ENCODE measurements at regions not wholly inside any gene's neighbourhood (a gene's known extent, or its start where the extent isn't known, plus 50 kb on each side); places are given as distances from the start of the nearest gene placed in this dataset.

DNA sequence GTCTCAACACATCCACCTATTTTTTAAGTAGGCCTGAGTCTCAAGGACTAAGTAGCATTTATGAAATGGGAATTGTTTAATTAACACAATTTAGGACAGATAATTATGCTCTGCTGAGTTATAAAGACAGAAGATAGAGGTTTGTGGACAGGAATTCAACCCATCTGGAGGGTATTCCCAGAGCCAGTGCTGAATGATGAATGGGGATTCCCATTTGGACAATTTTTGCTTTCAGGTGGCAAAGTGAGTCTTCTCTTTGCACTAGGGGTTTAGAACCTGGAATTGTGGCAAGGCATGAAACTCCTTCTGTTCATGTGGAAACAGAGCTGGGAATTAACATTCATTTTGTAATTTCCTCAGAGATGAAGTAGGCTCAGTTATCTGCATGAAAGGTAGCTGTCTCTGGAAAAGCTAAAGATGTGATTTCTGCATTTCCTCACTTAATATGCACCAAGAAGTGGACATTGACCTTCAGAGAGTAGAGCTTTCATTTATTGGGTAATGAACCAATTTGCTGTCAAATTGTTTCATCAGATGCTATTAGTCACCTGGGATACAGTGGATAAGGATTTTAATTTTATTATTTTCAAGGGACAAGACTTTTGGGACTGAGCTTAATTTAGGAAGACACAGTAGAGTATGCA is 212.1 kb upstream of the NRXN1 start:
- ChIA-PET POLR2A (no interaction called here), CTCF (no interaction called here)
- Histone ChIP-seq H3K27ac (ENCODE audit: low read depth, low read length) (no peak overlapping the region), H3K4me3 (ENCODE audit: low read depth, low read length) (no peak overlapping the region), H3K9me3 (ENCODE audit: control insufficient read depth, insufficient read depth, low read length) (no peaks in the 10 kb centered on the region), H3K27me3 (ENCODE audit: control insufficient read depth, insufficient read depth, low read length) (no peaks in the 10 kb centered on the region)
- DNase-seq (ENCODE audit: low read depth, low spot score): no peak
- TF ChIP-seq, protein P1, sequence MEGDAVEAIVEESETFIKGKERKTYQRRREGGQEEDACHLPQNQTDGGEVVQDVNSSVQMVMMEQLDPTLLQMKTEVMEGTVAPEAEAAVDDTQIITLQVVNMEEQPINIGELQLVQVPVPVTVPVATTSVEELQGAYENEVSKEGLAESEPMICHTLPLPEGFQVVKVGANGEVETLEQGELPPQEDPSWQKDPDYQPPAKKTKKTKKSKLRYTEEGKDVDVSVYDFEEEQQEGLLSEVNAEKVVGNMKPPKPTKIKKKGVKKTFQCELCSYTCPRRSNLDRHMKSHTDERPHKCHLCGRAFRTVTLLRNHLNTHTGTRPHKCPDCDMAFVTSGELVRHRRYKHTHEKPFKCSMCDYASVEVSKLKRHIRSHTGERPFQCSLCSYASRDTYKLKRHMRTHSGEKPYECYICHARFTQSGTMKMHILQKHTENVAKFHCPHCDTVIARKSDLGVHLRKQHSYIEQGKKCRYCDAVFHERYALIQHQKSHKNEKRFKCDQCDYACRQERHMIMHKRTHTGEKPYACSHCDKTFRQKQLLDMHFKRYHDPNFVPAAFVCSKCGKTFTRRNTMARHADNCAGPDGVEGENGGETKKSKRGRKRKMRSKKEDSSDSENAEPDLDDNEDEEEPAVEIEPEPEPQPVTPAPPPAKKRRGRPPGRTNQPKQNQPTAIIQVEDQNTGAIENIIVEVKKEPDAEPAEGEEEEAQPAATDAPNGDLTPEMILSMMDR (IDR thresholded peaks at IDR 0.05; ENCODE audit: low read depth, low read length): no peak

GRCh38 chr2:51237626-51238271 is 205.8 kb upstream of the NRXN1 start:
- no peak for DNase-seq (ENCODE audit: low read depth, low spot score)
- peaks cover 3% of the 10 kb centered on the region; the same call in 1 of the 2 replicates for H3K9me3 ChIP-seq (ENCODE audit: control insufficient read depth, insufficient read depth, low read length)
- no peaks in the 10 kb centered on the region for H3K27me3 ChIP-seq (ENCODE audit: control insufficient read depth, insufficient read depth, low read length)
- TF ChIP-seq, protein P1 (IDR thresholded peaks at IDR 0.05; ENCODE audit: low read depth, low read length): no peak
- no peak overlapping the region for H3K4me3 ChIP-seq (ENCODE audit: low read depth, low read length)
- H3K27ac ChIP-seq (ENCODE audit: low read depth, low read length): no peak overlapping the region
- CTCF ChIA-PET: no interaction called here
- POLR2A ChIA-PET: no interaction called here

DNA sequence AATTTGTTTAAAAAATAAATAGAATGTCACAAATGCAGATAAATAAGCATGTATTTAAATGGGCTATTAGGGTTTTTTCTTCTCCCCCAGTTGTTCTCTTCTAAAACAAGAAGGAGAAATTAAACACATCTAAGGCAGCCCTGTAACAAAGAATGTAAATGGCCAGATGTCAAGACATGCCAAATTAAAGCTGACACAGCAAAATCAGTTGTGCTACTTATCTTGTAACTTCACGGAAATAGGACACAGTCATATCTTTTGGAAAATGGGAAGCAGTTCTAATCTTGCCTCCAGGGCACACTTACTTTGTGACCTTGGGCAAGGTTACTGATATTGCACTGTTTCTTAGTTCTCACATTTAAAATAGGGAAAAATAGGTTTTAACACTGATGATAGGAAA is 200.1 kb upstream of the NRXN1 start:
- no peak for DNase-seq (ENCODE audit: low read depth, low spot score)
- CTCF ChIA-PET: interaction anchor here (1.2 kb wide), 1 partner anchor 16 kb away, joined by 4 read pairs; no protein-coding TSS in a partner anchor
- TF ChIP-seq, protein P1 (IDR thresholded peaks at IDR 0.05; ENCODE audit: low read depth, low read length): no peak
- Histone ChIP-seq H3K27me3 (ENCODE audit: control insufficient read depth, insufficient read depth, low read length) (no peaks in the 10 kb centered on the region), H3K4me3 (ENCODE audit: low read depth, low read length) (no peak overlapping the region), H3K9me3 (ENCODE audit: control insufficient read depth, insufficient read depth, low read length) (peaks cover 3% of the 10 kb centered on the region; the same call in 1 of the 2 replicates), H3K27ac (ENCODE audit: low read depth, low read length) (no peak overlapping the region)
- POLR2A ChIA-PET: no interaction called here

DNA sequence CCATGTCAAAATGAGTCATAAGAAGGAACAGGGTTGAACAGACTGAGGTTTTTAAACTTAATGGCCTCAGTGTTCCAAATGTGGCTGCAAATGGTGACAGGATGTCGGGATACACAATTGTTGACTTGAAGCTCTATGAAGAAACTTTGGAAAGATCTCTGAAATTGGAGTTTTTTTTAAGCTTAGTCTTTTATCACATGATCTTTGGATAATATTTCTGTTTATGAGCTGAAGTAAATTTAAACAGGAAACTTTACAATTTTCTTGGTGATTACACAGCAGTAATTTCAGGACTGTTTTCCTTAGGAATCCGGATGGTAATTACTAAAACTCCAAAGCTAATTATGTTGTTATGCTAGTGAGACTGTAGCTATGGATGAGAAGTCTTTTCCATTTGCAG is 199.1 kb upstream of the NRXN1 start:
- CTCF ChIA-PET: interaction anchor here (0.6 to 1.2 kb wide), 2 partner anchors 15 to 358 kb away, joined by 3 to 4 read pairs; no protein-coding TSS in a partner anchor
- TF ChIP-seq, protein P1 (IDR thresholded peaks at IDR 0.05; ENCODE audit: low read depth, low read length): no peak
- Histone ChIP-seq H3K9me3 (ENCODE audit: control insufficient read depth, insufficient read depth, low read length) (peaks cover 3% of the 10 kb centered on the region; the same call in 1 of the 2 replicates), H3K4me3 (ENCODE audit: low read depth, low read length) (no peak overlapping the region), H3K27ac (ENCODE audit: low read depth, low read length) (no peak overlapping the region), H3K27me3 (ENCODE audit: control insufficient read depth, insufficient read depth, low read length) (no peaks in the 10 kb centered on the region)
- POLR2A ChIA-PET: no interaction called here
- DNase-seq (ENCODE audit: low read depth, low spot score): no peak

GRCh38 chr2:51225377-51225776 is 193.4 kb upstream of the NRXN1 start:
- TF ChIP-seq, protein P1 (IDR thresholded peaks at IDR 0.05; ENCODE audit: low read depth, low read length): no peak
- DNase-seq (ENCODE audit: low read depth, low spot score): no peak
- Histone ChIP-seq H3K9me3 (ENCODE audit: control insufficient read depth, insufficient read depth, low read length) (no peaks in the 10 kb centered on the region), H3K27ac (ENCODE audit: low read depth, low read length) (no peak overlapping the region), H3K4me3 (ENCODE audit: low read depth, low read length) (no peak overlapping the region), H3K27me3 (ENCODE audit: control insufficient read depth, insufficient read depth, low read length) (no peaks in the 10 kb centered on the region)
- POLR2A ChIA-PET: no interaction called here
- CTCF ChIA-PET: no interaction called here

Measured in AG04450 (cell line).